ENCODE measurements at regions not wholly inside any gene's neighbourhood (a gene's known extent, or its start where the extent isn't known, plus 50 kb on each side); places are given as distances from the start of the nearest gene placed in this dataset.

DNA sequence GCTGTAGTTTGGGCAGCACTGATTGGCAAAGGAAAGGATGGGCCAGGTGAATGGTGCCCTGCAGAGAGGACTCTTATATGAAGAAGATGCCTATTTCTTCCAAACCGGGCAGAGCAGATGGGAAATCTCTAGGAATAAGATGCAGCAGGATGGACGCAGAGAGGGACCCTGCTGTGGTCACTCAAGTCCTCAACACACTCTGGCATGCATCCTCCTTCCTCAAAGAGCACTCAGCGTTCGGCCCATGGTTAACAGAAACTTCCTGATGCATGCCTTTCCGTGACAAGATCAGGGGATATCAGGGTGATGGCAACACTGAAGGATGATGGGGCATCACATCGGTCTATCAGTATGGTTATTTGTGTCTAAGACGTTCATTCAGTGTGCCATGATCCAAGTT lies 232.7 kb downstream of the TTC32 start:
- TF ChIP-seq GATA3 (IDR thresholded peaks at IDR 0.05; ENCODE audit: low read depth, low read length) (no peak), GATA2 (IDR thresholded peaks at IDR 0.05; ENCODE audit: low read depth, low read length) (no peak)
